ENCODE measurements at regions not wholly inside any gene's neighbourhood (a gene's known extent, or its start where the extent isn't known, plus 50 kb on each side); places are given as distances from the start of the nearest gene placed in this dataset.

DNA sequence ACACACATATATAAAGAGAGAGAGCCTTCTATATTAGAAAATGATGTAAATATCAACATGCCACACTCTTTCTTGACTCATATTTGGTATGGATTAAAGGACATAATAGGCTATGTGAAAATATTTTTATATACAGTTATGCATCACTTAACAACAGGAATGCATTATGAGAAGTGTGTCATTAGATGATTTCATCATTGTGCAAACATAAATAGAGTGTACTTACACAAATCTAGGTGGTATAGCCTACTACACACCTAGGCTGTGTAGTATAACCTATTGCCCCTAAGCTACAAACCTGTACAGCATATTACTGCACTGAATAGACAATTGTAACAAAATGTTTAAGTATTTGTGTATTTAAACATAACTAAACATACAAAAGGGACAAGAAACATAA lies 354.8 kb upstream of the CNTNAP5 start:
- TF ChIP-seq, protein P1, sequence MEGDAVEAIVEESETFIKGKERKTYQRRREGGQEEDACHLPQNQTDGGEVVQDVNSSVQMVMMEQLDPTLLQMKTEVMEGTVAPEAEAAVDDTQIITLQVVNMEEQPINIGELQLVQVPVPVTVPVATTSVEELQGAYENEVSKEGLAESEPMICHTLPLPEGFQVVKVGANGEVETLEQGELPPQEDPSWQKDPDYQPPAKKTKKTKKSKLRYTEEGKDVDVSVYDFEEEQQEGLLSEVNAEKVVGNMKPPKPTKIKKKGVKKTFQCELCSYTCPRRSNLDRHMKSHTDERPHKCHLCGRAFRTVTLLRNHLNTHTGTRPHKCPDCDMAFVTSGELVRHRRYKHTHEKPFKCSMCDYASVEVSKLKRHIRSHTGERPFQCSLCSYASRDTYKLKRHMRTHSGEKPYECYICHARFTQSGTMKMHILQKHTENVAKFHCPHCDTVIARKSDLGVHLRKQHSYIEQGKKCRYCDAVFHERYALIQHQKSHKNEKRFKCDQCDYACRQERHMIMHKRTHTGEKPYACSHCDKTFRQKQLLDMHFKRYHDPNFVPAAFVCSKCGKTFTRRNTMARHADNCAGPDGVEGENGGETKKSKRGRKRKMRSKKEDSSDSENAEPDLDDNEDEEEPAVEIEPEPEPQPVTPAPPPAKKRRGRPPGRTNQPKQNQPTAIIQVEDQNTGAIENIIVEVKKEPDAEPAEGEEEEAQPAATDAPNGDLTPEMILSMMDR (IDR thresholded peaks at IDR 0.05): no peak
- TF ChIP-seq POLR2A (IDR thresholded peaks at IDR 0.05): no peak

All from ovary (tissue), 3 donors.